ENCODE measurements at regions not wholly inside any gene's neighbourhood (a gene's known extent, or its start where the extent isn't known, plus 50 kb on each side); places are given as distances from the start of the nearest gene placed in this dataset.

DNA sequence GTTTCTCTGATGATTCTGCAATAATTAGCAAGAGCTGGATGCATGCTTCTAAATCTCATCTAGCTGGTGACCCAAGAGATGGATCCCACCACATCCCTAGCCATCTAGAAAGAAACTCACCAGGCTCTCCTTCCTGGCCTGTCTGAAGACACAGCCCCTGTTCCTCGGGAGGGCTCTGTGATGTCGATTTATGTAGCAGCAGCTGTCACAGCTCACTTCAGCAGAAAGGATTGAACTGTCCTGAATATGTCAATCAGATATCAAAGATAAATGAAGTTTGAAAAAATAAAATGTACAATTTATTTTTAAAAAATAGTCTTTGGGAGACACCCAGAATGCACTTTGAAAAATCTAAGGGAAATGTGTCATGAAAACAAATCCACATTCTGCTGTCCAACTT is 67.3 kb upstream of the TSHZ2 start:
- no peak overlapping the region for H3K4me3 ChIP-seq (ENCODE audit: control insufficient read depth, low read depth, low read length)
- no peak for DNase-seq (ENCODE audit: low read depth)
- TF ChIP-seq, protein P1, sequence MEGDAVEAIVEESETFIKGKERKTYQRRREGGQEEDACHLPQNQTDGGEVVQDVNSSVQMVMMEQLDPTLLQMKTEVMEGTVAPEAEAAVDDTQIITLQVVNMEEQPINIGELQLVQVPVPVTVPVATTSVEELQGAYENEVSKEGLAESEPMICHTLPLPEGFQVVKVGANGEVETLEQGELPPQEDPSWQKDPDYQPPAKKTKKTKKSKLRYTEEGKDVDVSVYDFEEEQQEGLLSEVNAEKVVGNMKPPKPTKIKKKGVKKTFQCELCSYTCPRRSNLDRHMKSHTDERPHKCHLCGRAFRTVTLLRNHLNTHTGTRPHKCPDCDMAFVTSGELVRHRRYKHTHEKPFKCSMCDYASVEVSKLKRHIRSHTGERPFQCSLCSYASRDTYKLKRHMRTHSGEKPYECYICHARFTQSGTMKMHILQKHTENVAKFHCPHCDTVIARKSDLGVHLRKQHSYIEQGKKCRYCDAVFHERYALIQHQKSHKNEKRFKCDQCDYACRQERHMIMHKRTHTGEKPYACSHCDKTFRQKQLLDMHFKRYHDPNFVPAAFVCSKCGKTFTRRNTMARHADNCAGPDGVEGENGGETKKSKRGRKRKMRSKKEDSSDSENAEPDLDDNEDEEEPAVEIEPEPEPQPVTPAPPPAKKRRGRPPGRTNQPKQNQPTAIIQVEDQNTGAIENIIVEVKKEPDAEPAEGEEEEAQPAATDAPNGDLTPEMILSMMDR (conservative IDR thresholded peaks at IDR 0.05; ENCODE audit: control insufficient read depth, insufficient read depth, low read depth, low read length), result no peak

DNA sequence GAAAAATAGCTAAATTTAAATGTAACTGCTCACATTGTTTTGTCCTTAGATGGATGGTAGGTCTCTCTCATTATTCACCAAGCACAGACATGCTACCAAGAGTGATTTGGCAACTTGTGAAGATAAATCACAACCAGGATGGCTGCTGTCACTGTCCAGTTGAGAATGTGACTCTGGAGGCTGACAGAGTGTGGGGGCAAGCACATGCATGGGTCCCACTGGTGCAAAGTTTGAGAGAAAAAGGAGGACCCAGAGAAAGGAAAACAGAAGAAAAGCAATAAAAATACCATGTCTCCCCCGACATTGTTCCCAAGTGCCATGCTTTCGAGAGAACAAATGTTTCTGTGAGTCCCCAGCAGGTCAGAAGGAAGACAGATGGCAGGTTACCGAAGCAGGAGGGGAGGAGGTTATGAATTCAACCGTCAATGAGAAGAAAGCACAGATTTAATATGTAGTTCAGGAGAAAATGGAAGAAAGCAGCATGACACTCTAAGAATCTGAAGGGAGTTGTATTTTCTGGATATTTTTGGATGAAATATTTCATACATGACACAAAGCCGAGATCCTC is 73.0 kb upstream of the TSHZ2 start:
- DNase-seq (ENCODE audit: low read depth), result no peak
- no peak overlapping the region for H3K4me3 ChIP-seq (ENCODE audit: control insufficient read depth, low read depth, low read length)
- TF ChIP-seq, protein P1 (conservative IDR thresholded peaks at IDR 0.05; ENCODE audit: control insufficient read depth, insufficient read depth, low read depth, low read length), result no peak

DNA sequence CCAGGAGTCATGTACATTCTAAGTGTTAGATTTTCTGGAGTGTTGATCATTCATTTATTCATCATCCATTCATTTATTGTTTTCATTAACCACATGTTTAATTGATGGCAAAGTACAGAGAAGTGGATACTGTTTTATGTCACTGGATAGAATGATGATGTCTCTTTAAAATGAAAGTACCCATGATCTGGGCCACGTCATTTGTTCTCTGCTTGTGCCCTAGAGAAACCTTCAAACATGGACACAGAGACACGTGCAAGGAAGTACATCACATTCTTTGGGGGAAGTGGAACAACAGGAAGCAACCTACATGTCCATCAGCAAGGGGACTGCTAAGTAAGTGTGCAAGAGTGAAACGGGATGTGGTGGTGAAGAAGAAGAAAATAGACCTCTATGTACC is 75.8 kb upstream of the TSHZ2 start:
- DNase-seq (ENCODE audit: low read depth), result peak; percentile 27
- TF ChIP-seq, protein P1 (conservative IDR thresholded peaks at IDR 0.05; ENCODE audit: control insufficient read depth, insufficient read depth, low read depth, low read length), result no peak
- H3K4me3 ChIP-seq (ENCODE audit: control insufficient read depth, low read depth, low read length), result no peak overlapping the region

DNA sequence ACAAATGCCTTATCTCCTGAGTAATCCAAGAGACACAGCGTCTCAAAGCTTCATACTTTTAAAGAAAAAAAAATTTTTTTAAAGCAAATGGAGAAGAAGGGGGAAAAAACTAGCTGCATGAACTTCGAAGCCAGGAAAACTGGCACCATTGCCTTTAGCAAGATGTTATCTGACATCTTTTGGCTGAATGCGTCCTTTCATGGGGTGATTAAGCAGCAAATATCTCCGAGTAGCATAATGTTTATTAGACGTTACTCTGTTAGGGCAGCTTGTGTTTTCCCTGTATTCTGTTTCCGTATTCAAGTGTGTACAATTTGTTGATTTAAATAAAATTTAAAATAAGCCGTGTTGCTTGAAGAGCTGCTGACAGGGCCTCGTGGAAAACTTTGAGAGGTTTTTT is 76.5 kb upstream of the TSHZ2 start:
- H3K4me3 ChIP-seq (ENCODE audit: control insufficient read depth, low read depth, low read length), result no peak overlapping the region
- TF ChIP-seq, protein P1 (conservative IDR thresholded peaks at IDR 0.05; ENCODE audit: control insufficient read depth, insufficient read depth, low read depth, low read length), result no peak
- DNase-seq (ENCODE audit: low read depth), result no peak

DNA sequence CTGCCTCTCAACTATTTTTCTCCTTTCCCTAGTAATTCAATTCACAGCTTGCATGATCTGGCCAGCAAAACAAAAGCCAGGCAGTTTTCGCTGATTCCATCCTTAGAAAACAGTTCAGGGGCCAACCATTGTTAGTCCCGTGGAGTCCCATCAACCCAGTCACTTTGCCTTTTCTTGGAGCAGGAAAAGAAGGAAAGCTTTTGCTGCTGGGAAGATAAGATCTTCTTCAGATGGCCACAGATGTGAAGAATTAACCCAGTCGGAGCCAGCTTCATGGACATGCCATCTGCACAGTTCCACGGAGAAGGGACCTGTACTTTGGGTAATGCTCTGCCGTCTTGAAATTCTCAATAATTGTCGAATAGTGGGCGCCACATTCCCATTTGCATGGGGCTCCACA is 76.9 kb upstream of the TSHZ2 start:
- H3K4me3 ChIP-seq (ENCODE audit: control insufficient read depth, low read depth, low read length), result no peak overlapping the region
- TF ChIP-seq, protein P1 (conservative IDR thresholded peaks at IDR 0.05; ENCODE audit: control insufficient read depth, insufficient read depth, low read depth, low read length), result no peak
- no peak for DNase-seq (ENCODE audit: low read depth)

DNA sequence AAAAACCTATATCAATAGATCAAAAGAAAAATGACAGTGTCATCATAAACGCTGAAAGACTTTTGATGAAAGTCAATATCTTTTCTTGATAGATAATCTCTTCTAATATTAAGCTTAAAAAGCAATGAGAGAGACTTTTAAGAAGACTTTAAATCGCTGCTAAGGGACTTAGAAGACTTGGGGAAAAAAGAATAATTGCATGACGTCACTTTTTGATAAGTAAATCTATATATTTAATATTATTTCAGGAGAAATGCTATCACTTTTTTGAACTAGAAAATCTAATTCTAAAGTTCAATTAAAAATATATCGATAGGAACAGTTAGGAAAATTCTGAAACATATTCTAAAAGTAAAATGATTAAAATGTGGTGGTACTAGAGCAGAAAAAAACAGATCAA is 78.7 kb upstream of the TSHZ2 start:
- TF ChIP-seq, protein P1 (conservative IDR thresholded peaks at IDR 0.05; ENCODE audit: control insufficient read depth, insufficient read depth, low read depth, low read length), result no peak
- no peak for DNase-seq (ENCODE audit: low read depth)
- H3K4me3 ChIP-seq (ENCODE audit: control insufficient read depth, low read depth, low read length), result no peak overlapping the region

DNA sequence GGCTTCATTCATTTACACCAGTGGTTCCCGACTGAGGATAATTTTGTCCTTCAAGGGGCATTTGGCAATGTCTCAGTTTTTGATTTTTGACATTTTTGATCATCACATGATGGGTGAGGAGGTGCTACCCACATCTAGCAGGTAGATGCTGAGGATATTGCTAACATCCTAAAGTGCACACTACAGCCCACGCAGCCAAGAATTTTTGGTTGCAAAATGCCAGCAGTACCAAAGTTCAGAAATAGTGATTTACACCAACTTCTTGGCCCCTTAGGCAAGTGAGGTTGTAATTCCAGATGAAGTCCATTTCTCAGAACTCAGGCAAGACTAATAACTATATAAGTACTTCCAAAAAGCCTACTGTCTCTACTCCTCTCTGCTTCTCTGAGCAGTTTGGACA is 80.1 kb upstream of the TSHZ2 start:
- TF ChIP-seq, protein P1 (conservative IDR thresholded peaks at IDR 0.05; ENCODE audit: control insufficient read depth, insufficient read depth, low read depth, low read length), result no peak
- DNase-seq (ENCODE audit: low read depth), result no peak
- no peak overlapping the region for H3K4me3 ChIP-seq (ENCODE audit: control insufficient read depth, low read depth, low read length)
